HFFc6 (cell line): ENCODE measurements at regions not wholly inside any gene's neighbourhood (a gene's known extent, or its start where the extent isn't known, plus 50 kb on each side); places are given as distances from the start of the nearest gene placed in this dataset.

Experiments used
- DNase-seq: peaks from one replicate; pipeline ENCODE4 v3.0.0-alpha.2; 2018
- H3K27ac Mint-ChIP-seq: 2 replicates; pipeline ENCODE4 v1.8.0; 2020; ENCODE audit warnings: mild to moderate bottlenecking, mixed read lengths
- H3K27me3 Mint-ChIP-seq: 2 replicates; pipeline ENCODE4 v1.8.0; 2021; ENCODE audit warnings: mild to moderate bottlenecking, moderate library complexity, mixed read lengths; ENCODE audit not compliant: insufficient read depth
- H3K36me3 Mint-ChIP-seq: 2 replicates; pipeline ENCODE4 v1.8.0; 2021; ENCODE audit warnings: low read depth, mixed read lengths
- H3K4me1 Mint-ChIP-seq: 2 replicates; pipeline ENCODE4 v1.8.0; 2020; ENCODE audit warnings: low read depth, mixed read lengths
- H3K4me3 Mint-ChIP-seq: 2 replicates; pipeline ENCODE4 v1.8.0; 2020; ENCODE audit warnings: mild to moderate bottlenecking, moderate library complexity, mixed read lengths
- H3K9me3 Mint-ChIP-seq: 2 replicates; pipeline ENCODE4 v1.8.0; 2020; ENCODE audit warnings: mild to moderate bottlenecking, mixed read lengths
- CTCF ChIP-seq: fragments of 200-600 bp; sonication (generic); IDR thresholded peaks from 2 replicates; pipeline ENCODE4 v1.5.0; 2021; ENCODE audit warnings: antibody characterized with exemption, mild to moderate bottlenecking

GRCh38 chr18:43992741-43993140 is 687.9 kb upstream of the SETBP1 start:
- Mint-ChIP-seq H3K4me3 (no peak overlapping the region), H3K9me3 (peaks cover 33% of the 10 kb centered on the region), H3K27ac (no peak overlapping the region), H3K27me3 (no peaks in the 10 kb centered on the region), H3K4me1 (no peaks in the 10 kb centered on the region), H3K36me3 (no peaks in the 10 kb centered on the region)
- no peak for TF ChIP-seq CTCF
- no peak for DNase-seq

GRCh38 chr18:43994381-43994780 is 686.3 kb upstream of the SETBP1 start:
- TF ChIP-seq CTCF = no peak
- H3K27me3 Mint-ChIP-seq = no peaks in the 10 kb centered on the region
- H3K4me1 Mint-ChIP-seq = no peaks in the 10 kb centered on the region
- no peak overlapping the region for H3K4me3 Mint-ChIP-seq
- no peaks in the 10 kb centered on the region for H3K36me3 Mint-ChIP-seq
- no peak for DNase-seq
- no peak overlapping the region for H3K27ac Mint-ChIP-seq
- H3K9me3 Mint-ChIP-seq = peaks cover 23% of the 10 kb centered on the region

GRCh38 chr18:44013871-44014270 is 666.8 kb upstream of the SETBP1 start:
- Mint-ChIP-seq H3K27me3 (no peaks in the 10 kb centered on the region), H3K9me3 (peaks cover 7% of the 10 kb centered on the region; the same call in 1 of the 2 replicates), H3K4me3 (no peak overlapping the region), H3K36me3 (no peaks in the 10 kb centered on the region; the same call in 1 of the 2 replicates), H3K27ac (no peak overlapping the region), H3K4me1 (no peaks in the 10 kb centered on the region)
- no peak for DNase-seq
- TF ChIP-seq CTCF = no peak

- H3K9me3 Mint-ChIP-seq = peaks cover 33% of the 10 kb centered on the region
- TF ChIP-seq CTCF = no peak
- no peak overlapping the region for H3K4me3 Mint-ChIP-seq
- no peaks in the 10 kb centered on the region for H3K36me3 Mint-ChIP-seq
- no peak for DNase-seq
- no peaks in the 10 kb centered on the region for H3K4me1 Mint-ChIP-seq
- H3K27ac Mint-ChIP-seq = no peak overlapping the region
- no peaks in the 10 kb centered on the region for H3K27me3 Mint-ChIP-seq
Measured at GRCh38 chr18:44025421-44025820, 655.3 kb upstream of the SETBP1 start.

- H3K27ac Mint-ChIP-seq = no peak overlapping the region
- H3K4me1 Mint-ChIP-seq = no peaks in the 10 kb centered on the region
- no peak overlapping the region for H3K4me3 Mint-ChIP-seq
- no peak for TF ChIP-seq CTCF
- H3K36me3 Mint-ChIP-seq = no peaks in the 10 kb centered on the region
- no peaks in the 10 kb centered on the region for H3K27me3 Mint-ChIP-seq
- no peak for DNase-seq
- H3K9me3 Mint-ChIP-seq = peaks cover 32% of the 10 kb centered on the region
Measured at GRCh38 chr18:44028109-44028508, 652.6 kb upstream of the SETBP1 start.

GRCh38 chr18:44031063-44031462 is 649.6 kb upstream of the SETBP1 start:
- H3K27me3 Mint-ChIP-seq = no peaks in the 10 kb centered on the region
- H3K4me3 Mint-ChIP-seq = no peak overlapping the region
- peaks cover 19% of the 10 kb centered on the region for H3K9me3 Mint-ChIP-seq
- DNase-seq = no peak
- no peak overlapping the region for H3K27ac Mint-ChIP-seq
- TF ChIP-seq CTCF = no peak
- H3K36me3 Mint-ChIP-seq = no peaks in the 10 kb centered on the region
- H3K4me1 Mint-ChIP-seq = no peaks in the 10 kb centered on the region
